Chondrocyte (in vitro differentiated cells): ENCODE measurements at regions not wholly inside any gene's neighbourhood (a gene's known extent, or its start where the extent isn't known, plus 50 kb on each side); places are given as distances from the start of the nearest gene placed in this dataset.

ENCODE experiments used
- DNase-seq: peaks from one replicate; pipeline ENCODE4 v3.0.0; 2021; ENCODE audit warnings: mixed read lengths, low spot score
- H3K27ac Mint-ChIP-seq: one replicate; pipeline ENCODE4 v1.8.0; 2021; ENCODE audit warnings: mild to moderate bottlenecking, moderate library complexity, mixed read lengths; ENCODE audit not compliant: unreplicated experiment
- H3K27me3 Mint-ChIP-seq: 2 replicates; pipeline ENCODE4 v1.8.0; 2021; ENCODE audit warnings: low read depth, mixed read lengths
- H3K36me3 Mint-ChIP-seq: 2 replicates; pipeline ENCODE4 v1.8.0; 2021; ENCODE audit warnings: low read depth, mixed read lengths
- H3K4me1 Mint-ChIP-seq: 2 replicates; pipeline ENCODE4 v1.8.0; 2021; ENCODE audit warnings: low read depth, mild to moderate bottlenecking, mixed read lengths
- H3K4me3 Mint-ChIP-seq: one replicate; pipeline ENCODE4 v1.8.0; 2021; ENCODE audit warnings: mild to moderate bottlenecking, moderate library complexity, mixed read lengths; ENCODE audit not compliant: unreplicated experiment
- H3K9me3 Mint-ChIP-seq: 2 replicates; pipeline ENCODE4 v1.8.0; 2021; ENCODE audit warnings: low read depth, mixed read lengths
- TF ChIP-seq, protein P1 (sequence below): fragments of 200-600 bp; sonication (generic); IDR thresholded peaks from 2 replicates; pipeline ENCODE4 v1.5.0; 2021; ENCODE audit warnings: antibody characterized with exemption, mild to moderate bottlenecking, moderate library complexity

DNA sequence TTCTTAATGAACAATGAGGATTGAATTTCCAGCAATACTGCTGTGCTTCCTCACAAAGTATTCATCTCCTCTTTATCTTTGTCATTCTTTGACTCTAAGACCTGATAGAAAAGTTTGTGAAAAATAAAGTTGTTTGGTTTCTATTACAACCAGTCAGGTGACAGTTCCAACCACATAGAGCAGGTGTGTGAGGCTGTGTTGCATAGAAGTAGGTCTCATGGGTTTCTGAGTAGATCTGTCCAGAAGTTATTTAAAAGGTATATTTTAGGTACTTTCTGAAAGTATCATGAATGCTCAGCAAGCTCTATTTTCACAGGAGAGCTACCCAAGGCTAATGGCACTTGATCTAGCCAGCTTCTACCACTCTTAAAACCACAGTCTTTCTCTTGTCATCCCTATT lies 637.0 kb downstream of the DNAH5 start:
- Mint-ChIP-seq H3K9me3 (no peaks in the 10 kb centered on the region), H3K4me1 (no peaks in the 10 kb centered on the region)
- TF ChIP-seq, protein P1, sequence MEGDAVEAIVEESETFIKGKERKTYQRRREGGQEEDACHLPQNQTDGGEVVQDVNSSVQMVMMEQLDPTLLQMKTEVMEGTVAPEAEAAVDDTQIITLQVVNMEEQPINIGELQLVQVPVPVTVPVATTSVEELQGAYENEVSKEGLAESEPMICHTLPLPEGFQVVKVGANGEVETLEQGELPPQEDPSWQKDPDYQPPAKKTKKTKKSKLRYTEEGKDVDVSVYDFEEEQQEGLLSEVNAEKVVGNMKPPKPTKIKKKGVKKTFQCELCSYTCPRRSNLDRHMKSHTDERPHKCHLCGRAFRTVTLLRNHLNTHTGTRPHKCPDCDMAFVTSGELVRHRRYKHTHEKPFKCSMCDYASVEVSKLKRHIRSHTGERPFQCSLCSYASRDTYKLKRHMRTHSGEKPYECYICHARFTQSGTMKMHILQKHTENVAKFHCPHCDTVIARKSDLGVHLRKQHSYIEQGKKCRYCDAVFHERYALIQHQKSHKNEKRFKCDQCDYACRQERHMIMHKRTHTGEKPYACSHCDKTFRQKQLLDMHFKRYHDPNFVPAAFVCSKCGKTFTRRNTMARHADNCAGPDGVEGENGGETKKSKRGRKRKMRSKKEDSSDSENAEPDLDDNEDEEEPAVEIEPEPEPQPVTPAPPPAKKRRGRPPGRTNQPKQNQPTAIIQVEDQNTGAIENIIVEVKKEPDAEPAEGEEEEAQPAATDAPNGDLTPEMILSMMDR = no peak

GRCh38 chr5:13303445-13303844 lies 641.0 kb downstream of the DNAH5 start:
- Mint-ChIP-seq H3K27me3 (no peaks in the 10 kb centered on the region), H3K4me3 (no peak overlapping the region), H3K4me1 (no peaks in the 10 kb centered on the region), H3K36me3 (no peaks in the 10 kb centered on the region), H3K27ac (no peak overlapping the region), H3K9me3 (no peaks in the 10 kb centered on the region)
- TF ChIP-seq, protein P1 = no peak
- no peak for DNase-seq

More for the DNA sequence above, 637.0 kb downstream of the DNAH5 start:
- Mint-ChIP-seq H3K27me3 (no peaks in the 10 kb centered on the region), H3K36me3 (no peaks in the 10 kb centered on the region), H3K27ac (no peak overlapping the region), H3K4me3 (no peak overlapping the region)
- no peak for DNase-seq

DNA sequence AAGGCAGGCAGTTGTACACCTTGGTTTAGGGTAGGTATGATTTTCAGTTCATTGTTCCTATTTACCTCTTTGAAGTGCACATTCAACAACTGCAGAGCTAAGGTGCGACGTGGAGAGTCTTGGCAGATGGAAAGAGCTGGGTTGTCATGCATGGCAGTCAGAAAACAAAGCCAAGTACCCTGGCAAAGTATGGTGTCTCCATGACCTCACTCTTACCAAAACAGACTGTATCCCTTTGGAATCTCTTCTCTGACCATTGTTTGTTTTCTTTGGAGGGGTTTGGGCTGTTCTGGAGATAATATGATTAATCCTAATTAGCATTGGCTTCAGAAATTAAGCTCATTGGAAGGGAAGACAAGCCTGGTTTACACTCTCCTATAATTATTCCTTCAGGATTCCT lies 665.7 kb downstream of the DNAH5 start:
- H3K27me3 Mint-ChIP-seq = no peaks in the 10 kb centered on the region
- H3K9me3 Mint-ChIP-seq = no peaks in the 10 kb centered on the region
- no peak overlapping the region for H3K27ac Mint-ChIP-seq
- TF ChIP-seq, protein P1 = no peak
- DNase-seq = no peak
- H3K36me3 Mint-ChIP-seq = no peaks in the 10 kb centered on the region
- no peak overlapping the region for H3K4me3 Mint-ChIP-seq
- H3K4me1 Mint-ChIP-seq = no peaks in the 10 kb centered on the region

DNA sequence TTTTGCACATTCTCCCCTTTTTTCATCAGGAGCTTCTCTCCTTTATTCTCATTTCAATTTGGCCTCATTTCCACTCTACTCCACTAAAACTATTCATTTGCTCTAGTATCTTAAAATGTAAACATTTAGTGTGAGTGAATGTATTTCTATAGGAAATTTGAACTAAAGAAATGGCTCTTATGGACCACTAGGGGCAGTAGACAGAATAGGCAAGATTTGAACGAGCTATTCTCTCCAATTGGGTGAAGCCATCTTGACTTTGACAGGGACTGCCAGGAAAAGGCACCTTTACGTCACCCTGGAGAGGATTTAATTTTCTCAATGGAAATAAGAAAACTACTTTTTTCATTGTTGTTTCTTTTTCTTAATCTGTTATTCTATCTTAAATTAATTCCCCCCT lies 666.3 kb downstream of the DNAH5 start:
- Mint-ChIP-seq H3K4me1 (no peaks in the 10 kb centered on the region), H3K27me3 (no peaks in the 10 kb centered on the region), H3K27ac (no peak overlapping the region), H3K4me3 (no peak overlapping the region), H3K9me3 (no peaks in the 10 kb centered on the region), H3K36me3 (no peaks in the 10 kb centered on the region)
- DNase-seq = no peak
- TF ChIP-seq, protein P1 = peak; percentile 62

- Mint-ChIP-seq H3K27me3 (no peaks in the 10 kb centered on the region), H3K4me3 (no peak overlapping the region)
Measured at GRCh38 chr5:13276156-13276555, 668.3 kb downstream of the DNAH5 start.

More at GRCh38 chr5:13276156-13276555, 668.3 kb downstream of the DNAH5 start:
- no peak for DNase-seq
- TF ChIP-seq, protein P1 = no peak
- Mint-ChIP-seq H3K4me1 (no peaks in the 10 kb centered on the region), H3K27ac (no peak overlapping the region), H3K36me3 (no peaks in the 10 kb centered on the region), H3K9me3 (no peaks in the 10 kb centered on the region)
